ENCODE measurements at regions not wholly inside any gene's neighbourhood (a gene's known extent, or its start where the extent isn't known, plus 50 kb on each side); places are given as distances from the start of the nearest gene placed in this dataset.

DNA sequence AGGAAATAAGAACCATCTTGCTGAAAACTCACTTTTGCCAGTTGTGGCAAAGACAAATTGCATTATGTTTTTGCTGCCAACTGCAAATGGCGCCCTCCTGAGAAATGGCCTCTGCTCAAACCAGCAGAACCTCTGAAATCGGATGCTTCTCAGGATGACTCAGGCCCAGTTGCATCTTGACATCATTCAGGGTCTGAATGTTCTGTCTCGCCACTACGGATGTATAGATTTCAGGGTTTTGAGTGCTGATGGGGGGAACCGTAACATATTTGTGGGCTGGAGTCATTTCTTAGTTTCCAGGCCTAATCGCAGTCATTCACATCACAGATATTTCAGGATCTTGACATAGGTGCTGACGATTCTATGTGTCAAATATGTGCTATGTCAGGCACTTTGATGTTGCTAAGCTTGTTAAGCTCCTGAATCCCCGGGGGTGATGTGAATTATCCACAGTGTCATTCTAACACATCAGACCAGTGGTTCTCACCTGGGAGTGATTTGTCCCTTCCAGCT lies 207.1 kb downstream of the NFATC2 start:
- TF ChIP-seq GLIS3 (CRISPR knock-in tag; IDR thresholded peaks at IDR 0.05) (no peak), RARB (CRISPR knock-in tag; IDR thresholded peaks at IDR 0.05) (no peak), TCF4 (CRISPR knock-in tag; IDR thresholded peaks at IDR 0.05; ENCODE audit: borderline replicate concordance) (no peak), ZNF8 (CRISPR knock-in tag; IDR thresholded peaks at IDR 0.05) (no peak)

All from SK-N-SH treated with all-trans-retinoic acid at 6 μM for 48 hours (cell line).